ENCODE measurements at regions not wholly inside any gene's neighbourhood (a gene's known extent, or its start where the extent isn't known, plus 50 kb on each side); places are given as distances from the start of the nearest gene placed in this dataset.

- DNase-seq (no peak), ATAC-seq (no peak)
- intact Hi-C loops (cut with DNase I, micrococcal nuclease) = no loop called here
- Histone ChIP-seq H3K4me3 (no peak overlapping the region), H3K4me1 (ENCODE audit: low read depth) (no peaks in the 10 kb centered on the region), H3K36me3 (ENCODE audit: low read depth) (no peaks in the 10 kb centered on the region), H3K9me3 (peaks cover 20% of the 10 kb centered on the region)
- no peak for TF ChIP-seq CTCF (IDR thresholded peaks at IDR 0.05)
Measured at GRCh38 chr1:4954392-4954791, 300.0 kb downstream of the AJAP1 start.

- H3K36me3 ChIP-seq (ENCODE audit: low read depth) = no peaks in the 10 kb centered on the region
- no peak for ATAC-seq
- H3K4me3 ChIP-seq = no peak overlapping the region
- H3K4me1 ChIP-seq (ENCODE audit: low read depth) = no peaks in the 10 kb centered on the region
- no peak for DNase-seq
- intact Hi-C loops (cut with DNase I, micrococcal nuclease) = no loop called here
- H3K9me3 ChIP-seq = peaks cover 20% of the 10 kb centered on the region
- TF ChIP-seq CTCF (IDR thresholded peaks at IDR 0.05) = no peak
Measured at GRCh38 chr1:4951601-4952000, 297.2 kb downstream of the AJAP1 start.

GRCh38 chr1:4946343-4946742 is 291.9 kb downstream of the AJAP1 start:
- no peak for TF ChIP-seq CTCF (IDR thresholded peaks at IDR 0.05)
- no peak for ATAC-seq

GRCh38 chr1:4944911-4945310 is 290.5 kb downstream of the AJAP1 start:
- no peak for DNase-seq
- no peaks in the 10 kb centered on the region for H3K4me1 ChIP-seq (ENCODE audit: low read depth)
- H3K4me3 ChIP-seq = no peak overlapping the region
- H3K9me3 ChIP-seq = peaks cover 2% of the 10 kb centered on the region
- ATAC-seq = no peak
- intact Hi-C loops (cut with DNase I, micrococcal nuclease) = no loop called here
- TF ChIP-seq CTCF (IDR thresholded peaks at IDR 0.05) = no peak
- H3K36me3 ChIP-seq (ENCODE audit: low read depth) = no peaks in the 10 kb centered on the region

More at GRCh38 chr1:4946343-4946742, 291.9 kb downstream of the AJAP1 start:
- DNase-seq = no peak
- Histone ChIP-seq H3K4me1 (ENCODE audit: low read depth) (no peaks in the 10 kb centered on the region), H3K36me3 (ENCODE audit: low read depth) (no peaks in the 10 kb centered on the region), H3K4me3 (no peak overlapping the region), H3K9me3 (no peaks in the 10 kb centered on the region)
- intact Hi-C loops (cut with DNase I, micrococcal nuclease) = no loop called here

GRCh38 chr1:4944072-4944471 is 289.7 kb downstream of the AJAP1 start:
- Histone ChIP-seq H3K4me3 (no peak overlapping the region), H3K36me3 (ENCODE audit: low read depth) (no peaks in the 10 kb centered on the region), H3K9me3 (peaks cover 8% of the 10 kb centered on the region), H3K4me1 (ENCODE audit: low read depth) (no peaks in the 10 kb centered on the region)
- TF ChIP-seq CTCF (IDR thresholded peaks at IDR 0.05) = no peak
- intact Hi-C loops (cut with DNase I, micrococcal nuclease) = no loop called here
- DNase-seq = no peak
- no peak for ATAC-seq

GRCh38 chr1:4939266-4939665 is 284.9 kb downstream of the AJAP1 start:
- TF ChIP-seq CTCF (IDR thresholded peaks at IDR 0.05) = no peak
- Histone ChIP-seq H3K36me3 (ENCODE audit: low read depth) (no peaks in the 10 kb centered on the region), H3K4me1 (ENCODE audit: low read depth) (no peaks in the 10 kb centered on the region), H3K9me3 (peaks cover 8% of the 10 kb centered on the region), H3K4me3 (no peak overlapping the region)
- DNase-seq = no peak
- intact Hi-C loops (cut with DNase I, micrococcal nuclease) = no loop called here
- no peak for ATAC-seq

Data from mucosa of descending colon (tissue), 3 donors.